Ovary (tissue), 3 donors: ENCODE measurements at regions not wholly inside any gene's neighbourhood (a gene's known extent, or its start where the extent isn't known, plus 50 kb on each side); places are given as distances from the start of the nearest gene placed in this dataset.

Experiments
- CTCF ChIP-seq, 3 donors: fragments of 450-650 bp in 2 of 3; fragments of 200-600 bp in 1 of 3; IDR thresholded peaks; one replicate each; pipeline versions ENCODE4 v1.5.1 to v1.8.0; 2016 to 2022; ENCODE audit warnings: antibody characterized with exemption in 3 of 3, mild to moderate bottlenecking in 1 of 3
- POLR2A ChIP-seq: fragments of 450-650 bp; IDR thresholded peaks from one replicate; pipeline ENCODE4 v1.6.1; 2017; ENCODE audit warnings: antibody characterized with exemption, mild to moderate bottlenecking, moderate library complexity
- donor health status: DM: no; HTN: no; CAD: no.

GRCh38 chr2:133854603-133855200 is 286.4 kb upstream of the NCKAP5 start:
- TF ChIP-seq CTCF (IDR thresholded peaks at IDR 0.05) (no peak), POLR2A (no peak)
